ENCODE measurements at regions not wholly inside any gene's neighbourhood (a gene's known extent, or its start where the extent isn't known, plus 50 kb on each side); places are given as distances from the start of the nearest gene placed in this dataset.

GRCh38 chrX:46165866-46166265 lies 379.4 kb downstream of the ZNF674 start:
- no peak for DNase-seq
- H3K27me3 Mint-ChIP-seq (ENCODE audit: low read depth in 3 of 3): peaks cover 0 to 9% (median 0%) of the 10 kb centered on the region in 3 donors
- H3K4me3 Mint-ChIP-seq: no peak overlapping the region
- no peaks in the 10 kb centered on the region for H3K4me1 ChIP-seq (ENCODE audit: control insufficient read depth in 1 of 2, insufficient read depth in 2 of 2, low read length in 2 of 2)
- no peak for TF ChIP-seq CTCF (IDR thresholded peaks at IDR 0.05)
- H4K20me1 ChIP-seq (ENCODE audit: insufficient read depth, low read length): no peaks in the 10 kb centered on the region
- H3K9me3 Mint-ChIP-seq: peaks cover 0 to 12% (median 3%) of the 10 kb centered on the region in 7 donors
- H2AFZ ChIP-seq (ENCODE audit: insufficient read depth, low read depth, low read length, poor library complexity, severe bottlenecking): no peak overlapping the region
- no peak overlapping the region for H3K27ac Mint-ChIP-seq
- no peaks in the 10 kb centered on the region for H3K27me3 ChIP-seq (ENCODE audit: control insufficient read depth in 2 of 2, insufficient read depth in 2 of 2, low read length in 2 of 2)
- H3K4me2 ChIP-seq (replicated peaks; ENCODE audit: extremely low read depth, low read length, poor library complexity, severe bottlenecking): no peak overlapping the region
- no peaks in the 10 kb centered on the region for H3K9me3 ChIP-seq (replicated peaks in 1 of 2; ENCODE audit: control insufficient read depth in 1 of 2, insufficient read depth in 1 of 2, low read length in 2 of 2)
- intact Hi-C loops (cut with micrococcal nuclease): no loop called here
- no peak overlapping the region for H3K27ac ChIP-seq (ENCODE audit: low read depth in 1 of 2, low read length in 2 of 2)
- no peak overlapping the region for H3K9ac ChIP-seq (ENCODE audit: insufficient read depth, low read length, poor library complexity, severe bottlenecking)
- H3K36me3 Mint-ChIP-seq: no peaks in the 10 kb centered on the region
- no peaks in the 10 kb centered on the region for H3K36me3 ChIP-seq (replicated peaks in 1 of 2; ENCODE audit: control insufficient read depth in 1 of 2, insufficient read depth in 2 of 2, low read length in 2 of 2)
- no peaks in the 10 kb centered on the region for H3K79me2 ChIP-seq (ENCODE audit: insufficient read depth, low read length)
- H3K4me1 Mint-ChIP-seq: no peaks in the 10 kb centered on the region
- H3K4me3 ChIP-seq (replicated peaks in 1 of 3; ENCODE audit: low read depth in 2 of 3, low read length in 3 of 3): no peak overlapping the region
- no CpG with 5 or more reads among the region's 3 CpGs for WGBS (ENCODE audit: insufficient coverage)

- no peaks in the 10 kb centered on the region for H3K27me3 ChIP-seq (ENCODE audit: control insufficient read depth in 2 of 2, insufficient read depth in 2 of 2, low read length in 2 of 2)
Measured at GRCh38 chrX:46165411-46165810, 379.8 kb downstream of the ZNF674 start.

More at GRCh38 chrX:46165411-46165810, 379.8 kb downstream of the ZNF674 start:
- no peak overlapping the region for H3K4me2 ChIP-seq (replicated peaks; ENCODE audit: extremely low read depth, low read length, poor library complexity, severe bottlenecking)
- no peaks in the 10 kb centered on the region for H3K4me1 ChIP-seq (ENCODE audit: control insufficient read depth in 1 of 2, insufficient read depth in 2 of 2, low read length in 2 of 2)
- H3K79me2 ChIP-seq (ENCODE audit: insufficient read depth, low read length): no peaks in the 10 kb centered on the region
- no peak for TF ChIP-seq CTCF (IDR thresholded peaks at IDR 0.05)
- no peak overlapping the region for H3K27ac ChIP-seq (ENCODE audit: low read depth in 1 of 2, low read length in 2 of 2)
- no peak overlapping the region for H2AFZ ChIP-seq (ENCODE audit: insufficient read depth, low read depth, low read length, poor library complexity, severe bottlenecking)
- no peak overlapping the region for H3K4me3 ChIP-seq (replicated peaks in 1 of 3; ENCODE audit: low read depth in 2 of 3, low read length in 3 of 3)
- no peak overlapping the region for H3K4me3 Mint-ChIP-seq
- H3K9me3 Mint-ChIP-seq: peaks cover 0 to 12% (median 3%) of the 10 kb centered on the region in 7 donors
- DNase-seq: no peak
- H4K20me1 ChIP-seq (ENCODE audit: insufficient read depth, low read length): no peaks in the 10 kb centered on the region
- WGBS (ENCODE audit: insufficient coverage): no CpG with 5 or more reads among the region's 2 CpGs
- H3K36me3 ChIP-seq (replicated peaks in 1 of 2; ENCODE audit: control insufficient read depth in 1 of 2, insufficient read depth in 2 of 2, low read length in 2 of 2): no peaks in the 10 kb centered on the region
- no peaks in the 10 kb centered on the region for H3K9me3 ChIP-seq (replicated peaks in 1 of 2; ENCODE audit: control insufficient read depth in 1 of 2, insufficient read depth in 1 of 2, low read length in 2 of 2)
- H3K27me3 Mint-ChIP-seq (ENCODE audit: low read depth in 3 of 3): peaks cover 0 to 9% (median 0%) of the 10 kb centered on the region in 3 donors
- H3K27ac Mint-ChIP-seq: no peak overlapping the region
- H3K9ac ChIP-seq (ENCODE audit: insufficient read depth, low read length, poor library complexity, severe bottlenecking): no peak overlapping the region
- intact Hi-C loops (cut with micrococcal nuclease): no loop called here
- no peaks in the 10 kb centered on the region for H3K4me1 Mint-ChIP-seq
- H3K36me3 Mint-ChIP-seq: no peaks in the 10 kb centered on the region
